HCT116 (cell line): ENCODE measurements at regions not wholly inside any gene's neighbourhood (a gene's known extent, or its start where the extent isn't known, plus 50 kb on each side); places are given as distances from the start of the nearest gene placed in this dataset.

Source experiments
- ATAC-seq: fragments of 200-7000 bp; cut with Tn5 transposase; 2 replicates; pipeline ENCODE4 v1.9.1; 2020; ENCODE audit warnings: mild to moderate bottlenecking, moderate library complexity
- BruUV-seq: library from RNA; stranded (reverse); fragments of 400-500 nt; replicated peaks from 2 replicates; lab custom pipeline; 2021; lab: Mats Ljungman, UMichigan
- CTCF ChIA-PET: fragments of 300-600 bp; sonication (Branson Sonifier 250); formaldehyde crosslinking; loops from one replicate; lab custom pipeline; 2021; ENCODE audit warnings: antibody characterized with exemption; lab: Charles Lee
- POLR2A ChIA-PET: fragments of 300-600, 350-600 bp; sonication (Branson Sonifier 250); formaldehyde crosslinking; loops from one replicate; lab custom pipeline; 2021; ENCODE audit warnings: antibody characterized with exemption; lab: Charles Lee
- RAD21 ChIA-PET, 2 experiments: fragments of 300-600 bp; sonication (Branson Sonifier 250); formaldehyde crosslinking; loops; one replicate each; lab custom pipeline; 2023; ENCODE audit warnings: low total read pairs in 2 of 2; ENCODE audit not compliant: uncharacterized antibody in 2 of 2, unreplicated experiment in 2 of 2, low non-redundant PET in 1 of 2; lab: Charles Lee
- DNase-seq: peaks from one replicate; pipeline ENCODE4 v3.0.0-alpha.2; 2010; ENCODE audit warnings: low read depth, low spot score
- H2AFZ ChIP-seq: fragments of 200-600 bp; shearing (Covaris generic), sonication (generic); 2 replicates; pipeline ENCODE4 v1.6.1; 2017; ENCODE audit warnings: low read depth, mixed run types, mixed read lengths, antibody characterized with exemption, low read length; ENCODE audit not compliant: poor library complexity, severe bottlenecking
- H3K27ac ChIP-seq: 2 replicates; pipeline ENCODE4 v1.5.1; 2012; ENCODE audit warnings: low read depth, low read length
- H3K27me3 ChIP-seq: fragments of 200-600 bp; sonication (generic); 2 replicates; pipeline ENCODE4 v1.6.1; 2016; ENCODE audit warnings: mixed run types, low read length, mixed read lengths; ENCODE audit not compliant: insufficient read depth
- H3K36me3 ChIP-seq, 2 experiments: fragments of 200-500 bp in 1 of 2; fragments of 200-600 bp in 1 of 2; sonication (Bioruptor generic) in 1 of 2; sonication (generic) in 1 of 2; 2 replicates each; pipeline versions ENCODE4 v1.5.1 to v1.6.1; 2014 to 2016; ENCODE audit warnings: low read length in 2 of 2, inconsistent platforms in 1 of 2, mixed read lengths in 1 of 2, mixed run types in 1 of 2; ENCODE audit not compliant: insufficient read depth in 2 of 2, control insufficient read depth in 1 of 2
- H3K4me1 ChIP-seq, 2 experiments: fragments of 200-600 bp in 1 of 2; sonication (generic) in 1 of 2; 2 replicates each; pipeline versions ENCODE4 v1.5.1 to v1.6.1; 2012 to 2017; ENCODE audit warnings: low read length in 2 of 2, inconsistent platforms in 1 of 2, mild to moderate bottlenecking in 1 of 2, mixed read lengths in 1 of 2, mixed run types in 1 of 2, moderate library complexity in 1 of 2; ENCODE audit not compliant: insufficient read depth in 2 of 2, control insufficient read depth in 1 of 2
- H3K4me2 ChIP-seq: fragments of 200-600 bp; sonication (generic); 2 replicates; pipeline ENCODE4 v1.6.1; 2017; ENCODE audit warnings: mixed run types, low read length, mixed read lengths
- H3K4me3 ChIP-seq, 2 experiments: fragments of 200-600 bp in 1 of 2; sonication (generic) in 1 of 2; replicated peaks in 1 of 2; 2 replicates each; pipeline ENCODE4 v1.5.1; 2011 to 2016; ENCODE audit warnings: low read length in 2 of 2, control low read depth in 1 of 2, low read depth in 1 of 2, mild to moderate bottlenecking in 1 of 2, mixed read lengths in 1 of 2, mixed run types in 1 of 2
- H3K79me2 ChIP-seq: fragments of 200-600 bp; sonication (generic); 2 replicates; pipeline ENCODE4 v1.6.1; 2017; ENCODE audit warnings: mild to moderate bottlenecking, mixed run types, low read length, moderate library complexity, mixed read lengths; ENCODE audit not compliant: insufficient read depth
- H3K9ac ChIP-seq: fragments of 200-600 bp; sonication (generic); 2 replicates; pipeline ENCODE4 v1.6.1; 2016; ENCODE audit warnings: low read length, mixed read lengths
- H3K9me2 ChIP-seq: fragments of 200-600 bp; sonication (generic), shearing (Covaris generic); 2 replicates; pipeline ENCODE4 v1.6.1; 2017; ENCODE audit warnings: mixed run types, mild to moderate bottlenecking, moderate library complexity; ENCODE audit not compliant: insufficient read depth
- H3K9me3 ChIP-seq, 2 experiments: fragments of 200-500 bp in 1 of 2; fragments of 200-600 bp in 1 of 2; sonication (Bioruptor generic) in 1 of 2; sonication (generic) in 1 of 2; 2 replicates each; pipeline ENCODE4 v1.6.1; 2014 to 2017; ENCODE audit warnings: low read length in 2 of 2, mixed read lengths in 2 of 2, inconsistent platforms in 1 of 2, low read depth in 1 of 2, mild to moderate bottlenecking in 1 of 2, mixed run types in 1 of 2, moderate library complexity in 1 of 2; ENCODE audit not compliant: control insufficient read depth in 1 of 2, insufficient read depth in 1 of 2
- H4K20me1 ChIP-seq: fragments of 200-600 bp; sonication (generic), shearing (Covaris generic); 2 replicates; pipeline ENCODE4 v1.6.1; 2017; ENCODE audit warnings: mixed run types, mild to moderate bottlenecking, moderate library complexity; ENCODE audit not compliant: insufficient read depth
- CEBPB ChIP-seq: IDR thresholded peaks from 2 replicates; pipeline ENCODE4 v1.6.1; 2012; ENCODE audit warnings: low read depth
- EGR1 ChIP-seq: IDR thresholded peaks from 2 replicates; pipeline ENCODE4 v1.6.1; 2012; ENCODE audit warnings: low read depth
- EZH2 ChIP-seq: fragments of 200-600 bp; sonication (generic); IDR thresholded peaks from 2 replicates; pipeline ENCODE4 v1.6.1; 2017; ENCODE audit warnings: antibody characterized with exemption, mixed run types
- POLR2AphosphoS5 ChIP-seq: IDR thresholded peaks from 2 replicates; pipeline ENCODE4 v1.6.1; 2011; ENCODE audit warnings: mild to moderate bottlenecking, low read depth, low read length, moderate library complexity
- RAD21 ChIP-seq: IDR thresholded peaks from 2 replicates; pipeline ENCODE4 v1.6.1; 2012; ENCODE audit warnings: low read depth, mild to moderate bottlenecking
- ZFX ChIP-seq: fragments of 450-650 bp; IDR thresholded peaks from 2 replicates; pipeline ENCODE4 v1.6.1; 2017
- intact Hi-C: fragments of 100-400 bp; cut with micrococcal nuclease; formaldehyde crosslinking; loops from 2 replicates; pipeline ENCODE4 v1.10.0; 2022
- TF ChIP-seq, protein P1 (sequence below): IDR thresholded peaks from 2 replicates; pipeline ENCODE4 v1.6.1; 2011; ENCODE audit warnings: mild to moderate bottlenecking, low read length, moderate library complexity; ENCODE audit not compliant: insufficient replicate concordance; ENCODE audit errors: extremely low read depth
- TF ChIP-seq, protein P2 (sequence below): IDR thresholded peaks from 2 replicates; pipeline ENCODE4 v1.6.1; 2012; ENCODE audit warnings: low read depth
- TF ChIP-seq, protein P3 (sequence below): IDR thresholded peaks from 2 replicates; pipeline ENCODE4 v1.6.1; 2012

DNA sequence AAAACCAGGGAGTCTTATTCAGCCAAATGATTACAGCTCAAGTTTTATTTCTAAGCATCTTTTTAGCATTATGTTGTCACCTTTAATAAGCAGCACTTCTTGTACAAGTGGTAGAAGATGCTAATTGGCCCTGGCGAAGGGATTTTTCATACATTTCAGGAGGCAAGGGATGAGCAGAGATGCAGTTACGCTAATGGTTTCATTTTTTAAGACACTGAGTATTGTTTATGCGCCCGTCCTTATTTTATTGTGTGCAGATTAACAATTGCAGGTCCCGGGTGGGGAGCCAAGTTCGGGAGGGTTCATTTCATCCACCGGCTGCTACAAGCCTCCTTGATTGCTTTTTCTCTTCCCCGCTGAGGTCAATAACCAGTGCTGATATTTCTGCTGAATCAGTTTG is 350.4 kb upstream of the FOXK1 start:
- H3K27me3 ChIP-seq, result no peaks in the 10 kb centered on the region
- no peaks in the 10 kb centered on the region for H3K9me2 ChIP-seq
- H3K4me3 ChIP-seq, result no peak overlapping the region
- no peak overlapping the region for H3K4me2 ChIP-seq
- POLR2A ChIA-PET, result no interaction called here
- ATAC-seq, result no peak
- no peaks in the 10 kb centered on the region for H3K79me2 ChIP-seq
- TF ChIP-seq, protein P1, sequence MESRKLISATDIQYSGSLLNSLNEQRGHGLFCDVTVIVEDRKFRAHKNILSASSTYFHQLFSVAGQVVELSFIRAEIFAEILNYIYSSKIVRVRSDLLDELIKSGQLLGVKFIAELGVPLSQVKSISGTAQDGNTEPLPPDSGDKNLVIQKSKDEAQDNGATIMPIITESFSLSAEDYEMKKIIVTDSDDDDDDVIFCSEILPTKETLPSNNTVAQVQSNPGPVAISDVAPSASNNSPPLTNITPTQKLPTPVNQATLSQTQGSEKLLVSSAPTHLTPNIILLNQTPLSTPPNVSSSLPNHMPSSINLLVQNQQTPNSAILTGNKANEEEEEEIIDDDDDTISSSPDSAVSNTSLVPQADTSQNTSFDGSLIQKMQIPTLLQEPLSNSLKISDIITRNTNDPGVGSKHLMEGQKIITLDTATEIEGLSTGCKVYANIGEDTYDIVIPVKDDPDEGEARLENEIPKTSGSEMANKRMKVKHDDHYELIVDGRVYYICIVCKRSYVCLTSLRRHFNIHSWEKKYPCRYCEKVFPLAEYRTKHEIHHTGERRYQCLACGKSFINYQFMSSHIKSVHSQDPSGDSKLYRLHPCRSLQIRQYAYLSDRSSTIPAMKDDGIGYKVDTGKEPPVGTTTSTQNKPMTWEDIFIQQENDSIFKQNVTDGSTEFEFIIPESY, result no peak
- no peak for TF ChIP-seq EZH2
- TF ChIP-seq, protein P2, sequence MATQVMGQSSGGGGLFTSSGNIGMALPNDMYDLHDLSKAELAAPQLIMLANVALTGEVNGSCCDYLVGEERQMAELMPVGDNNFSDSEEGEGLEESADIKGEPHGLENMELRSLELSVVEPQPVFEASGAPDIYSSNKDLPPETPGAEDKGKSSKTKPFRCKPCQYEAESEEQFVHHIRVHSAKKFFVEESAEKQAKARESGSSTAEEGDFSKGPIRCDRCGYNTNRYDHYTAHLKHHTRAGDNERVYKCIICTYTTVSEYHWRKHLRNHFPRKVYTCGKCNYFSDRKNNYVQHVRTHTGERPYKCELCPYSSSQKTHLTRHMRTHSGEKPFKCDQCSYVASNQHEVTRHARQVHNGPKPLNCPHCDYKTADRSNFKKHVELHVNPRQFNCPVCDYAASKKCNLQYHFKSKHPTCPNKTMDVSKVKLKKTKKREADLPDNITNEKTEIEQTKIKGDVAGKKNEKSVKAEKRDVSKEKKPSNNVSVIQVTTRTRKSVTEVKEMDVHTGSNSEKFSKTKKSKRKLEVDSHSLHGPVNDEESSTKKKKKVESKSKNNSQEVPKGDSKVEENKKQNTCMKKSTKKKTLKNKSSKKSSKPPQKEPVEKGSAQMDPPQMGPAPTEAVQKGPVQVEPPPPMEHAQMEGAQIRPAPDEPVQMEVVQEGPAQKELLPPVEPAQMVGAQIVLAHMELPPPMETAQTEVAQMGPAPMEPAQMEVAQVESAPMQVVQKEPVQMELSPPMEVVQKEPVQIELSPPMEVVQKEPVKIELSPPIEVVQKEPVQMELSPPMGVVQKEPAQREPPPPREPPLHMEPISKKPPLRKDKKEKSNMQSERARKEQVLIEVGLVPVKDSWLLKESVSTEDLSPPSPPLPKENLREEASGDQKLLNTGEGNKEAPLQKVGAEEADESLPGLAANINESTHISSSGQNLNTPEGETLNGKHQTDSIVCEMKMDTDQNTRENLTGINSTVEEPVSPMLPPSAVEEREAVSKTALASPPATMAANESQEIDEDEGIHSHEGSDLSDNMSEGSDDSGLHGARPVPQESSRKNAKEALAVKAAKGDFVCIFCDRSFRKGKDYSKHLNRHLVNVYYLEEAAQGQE, result no peak
- TF ChIP-seq RAD21, result no peak
- TF ChIP-seq, protein P3, sequence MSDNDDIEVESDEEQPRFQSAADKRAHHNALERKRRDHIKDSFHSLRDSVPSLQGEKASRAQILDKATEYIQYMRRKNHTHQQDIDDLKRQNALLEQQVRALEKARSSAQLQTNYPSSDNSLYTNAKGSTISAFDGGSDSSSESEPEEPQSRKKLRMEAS, result no peak
- TF ChIP-seq ZFX, result no peak
- no peak for TF ChIP-seq EGR1
- no peak for TF ChIP-seq CEBPB
- no peak for TF ChIP-seq POLR2AphosphoS5
- TF ChIP-seq, all 23 proteins: peak for 0
- DNase-seq, result no peak
- RAD21 ChIA-PET, result no interaction called here
- H4K20me1 ChIP-seq, result no peaks in the 10 kb centered on the region
- H3K9ac ChIP-seq, result no peak overlapping the region
- no peak overlapping the region for H2AFZ ChIP-seq
- intact Hi-C loops, result no loop called here
- CTCF ChIA-PET, result no interaction called here
- H3K4me1 ChIP-seq, result no peaks in the 10 kb centered on the region
- H3K27ac ChIP-seq, result no peak overlapping the region
- BruUV-seq, result no TSS peak
- no peaks in the 10 kb centered on the region for H3K36me3 ChIP-seq
- H3K9me3 ChIP-seq, result no peaks in the 10 kb centered on the region
